Fibroblast of mammary gland (primary cell): ENCODE measurements at regions not wholly inside any gene's neighbourhood (a gene's known extent, or its start where the extent isn't known, plus 50 kb on each side); places are given as distances from the start of the nearest gene placed in this dataset.

Source experiments
- DNase-seq: peaks from one replicate; pipeline ENCODE4 v3.0.0-alpha.2; 2010; ENCODE audit warnings: low read depth
- H3K4me3 ChIP-seq: 2 replicates; pipeline ENCODE4 v1.5.1; 2011; ENCODE audit warnings: low read depth, mild to moderate bottlenecking, low read length, moderate library complexity; ENCODE audit not compliant: control insufficient read depth
- TF ChIP-seq, protein P1 (sequence below): conservative IDR thresholded peaks from 2 replicates; pipeline ENCODE4 v1.5.1; 2011; ENCODE audit warnings: low read depth, low read length, inconsistent platforms; ENCODE audit not compliant: control insufficient read depth, insufficient read depth

DNA sequence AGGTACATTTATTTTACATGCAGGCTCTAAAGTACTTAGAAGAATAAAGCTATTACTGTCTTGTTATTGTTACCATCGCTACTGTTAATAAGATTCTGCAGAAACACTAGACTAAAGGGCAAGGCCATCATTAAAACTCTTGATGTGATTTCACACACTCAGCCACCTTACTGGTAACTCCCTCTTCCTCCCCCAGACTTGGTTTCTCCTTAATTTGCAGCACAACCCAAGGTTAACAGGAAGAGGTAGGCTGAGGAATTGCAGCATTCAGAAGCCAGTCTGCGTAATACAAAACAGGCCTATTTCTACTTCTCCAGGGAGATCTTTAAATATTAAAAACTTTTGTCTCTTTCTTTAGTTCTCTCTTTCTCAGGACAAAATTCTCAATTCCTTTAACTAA lies 210.3 kb downstream of the BTG1 start:
- TF ChIP-seq, protein P1, sequence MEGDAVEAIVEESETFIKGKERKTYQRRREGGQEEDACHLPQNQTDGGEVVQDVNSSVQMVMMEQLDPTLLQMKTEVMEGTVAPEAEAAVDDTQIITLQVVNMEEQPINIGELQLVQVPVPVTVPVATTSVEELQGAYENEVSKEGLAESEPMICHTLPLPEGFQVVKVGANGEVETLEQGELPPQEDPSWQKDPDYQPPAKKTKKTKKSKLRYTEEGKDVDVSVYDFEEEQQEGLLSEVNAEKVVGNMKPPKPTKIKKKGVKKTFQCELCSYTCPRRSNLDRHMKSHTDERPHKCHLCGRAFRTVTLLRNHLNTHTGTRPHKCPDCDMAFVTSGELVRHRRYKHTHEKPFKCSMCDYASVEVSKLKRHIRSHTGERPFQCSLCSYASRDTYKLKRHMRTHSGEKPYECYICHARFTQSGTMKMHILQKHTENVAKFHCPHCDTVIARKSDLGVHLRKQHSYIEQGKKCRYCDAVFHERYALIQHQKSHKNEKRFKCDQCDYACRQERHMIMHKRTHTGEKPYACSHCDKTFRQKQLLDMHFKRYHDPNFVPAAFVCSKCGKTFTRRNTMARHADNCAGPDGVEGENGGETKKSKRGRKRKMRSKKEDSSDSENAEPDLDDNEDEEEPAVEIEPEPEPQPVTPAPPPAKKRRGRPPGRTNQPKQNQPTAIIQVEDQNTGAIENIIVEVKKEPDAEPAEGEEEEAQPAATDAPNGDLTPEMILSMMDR, result no peak
- no peak for DNase-seq
- no peak overlapping the region for H3K4me3 ChIP-seq

DNA sequence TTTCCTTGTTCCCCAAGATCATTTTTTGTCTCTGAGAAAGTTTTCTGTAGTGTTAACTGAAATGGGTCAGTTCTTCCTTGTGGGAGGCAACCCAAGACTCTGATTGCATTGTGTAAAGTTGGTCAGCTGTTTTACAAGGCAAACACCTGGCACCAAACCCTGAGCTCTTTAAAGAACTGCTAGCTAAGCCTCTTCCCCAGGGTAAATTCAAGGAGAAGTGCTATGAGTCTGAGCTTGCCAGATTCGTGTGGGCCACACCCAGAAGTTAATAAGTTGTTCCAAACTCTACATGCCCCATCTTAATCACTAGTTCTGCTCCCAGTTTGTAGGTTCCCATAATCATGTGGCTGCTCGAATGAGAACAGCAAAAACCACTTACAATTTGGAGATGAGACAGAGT lies 214.5 kb downstream of the BTG1 start:
- peak; percentile 33 for DNase-seq
- no peak overlapping the region for H3K4me3 ChIP-seq
- TF ChIP-seq, protein P1, result no peak

DNA sequence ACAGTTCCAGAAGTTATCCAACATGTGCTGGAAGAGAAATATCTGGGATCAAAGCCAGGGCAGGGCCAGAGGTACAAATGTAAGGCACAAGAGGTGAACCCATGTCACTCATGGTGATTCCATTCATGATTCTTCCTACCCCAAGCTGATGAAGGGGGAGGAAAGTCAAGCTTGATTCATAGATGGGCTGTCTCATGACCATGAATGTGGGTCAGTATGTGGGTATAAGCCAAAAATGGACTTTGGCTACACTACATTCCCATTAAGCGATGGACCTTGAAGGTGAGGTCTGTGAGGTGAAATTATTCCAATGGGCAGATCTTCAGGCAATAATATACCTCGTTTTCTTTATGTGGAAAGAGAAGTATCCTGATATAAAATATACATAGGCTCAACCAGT lies 217.1 kb downstream of the BTG1 start:
- DNase-seq, result no peak
- TF ChIP-seq, protein P1, result no peak
- no peak overlapping the region for H3K4me3 ChIP-seq

DNA sequence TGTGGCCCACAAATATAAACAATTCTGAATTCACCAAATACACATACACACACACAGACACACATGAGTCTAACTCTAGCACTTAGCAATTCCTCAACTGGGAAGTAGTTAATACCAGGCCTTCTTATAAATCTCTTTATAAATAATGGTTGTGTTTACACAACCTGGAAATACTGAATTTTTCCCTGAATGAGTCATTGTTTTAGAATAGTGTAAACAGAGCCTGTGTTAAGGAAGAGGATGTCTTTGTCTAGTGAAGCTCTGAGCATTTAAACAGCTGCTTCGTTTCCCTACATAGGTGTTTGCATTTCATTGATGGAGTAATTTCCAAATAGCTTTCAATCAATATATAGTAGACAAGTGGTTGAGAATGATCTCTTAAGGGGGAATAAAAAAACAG lies 218.8 kb downstream of the BTG1 start:
- TF ChIP-seq, protein P1, result no peak
- DNase-seq, result peak; percentile 75

DNA sequence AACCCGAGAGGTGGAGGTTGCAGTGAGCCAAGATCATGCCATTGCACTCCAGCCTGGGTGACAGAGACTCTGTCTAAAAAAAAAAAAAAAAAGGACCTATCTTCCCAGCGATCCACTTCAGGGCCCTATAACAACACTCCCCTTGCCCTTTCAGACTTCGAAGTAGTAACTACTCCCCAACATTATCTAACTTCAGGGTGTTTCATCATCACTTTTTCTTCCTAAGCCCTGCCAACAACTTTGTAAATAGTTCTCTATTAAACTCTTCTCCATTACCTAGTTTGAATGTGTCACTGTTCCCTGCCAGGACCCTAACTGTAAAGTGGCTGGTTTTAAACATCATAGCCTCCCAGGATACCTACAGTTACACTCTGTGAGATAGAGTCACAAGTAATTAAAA lies 220.8 kb downstream of the BTG1 start:
- TF ChIP-seq, protein P1, result no peak
- no peak overlapping the region for H3K4me3 ChIP-seq
- no peak for DNase-seq

More for the DNA sequence above, 218.8 kb downstream of the BTG1 start:
- no peak overlapping the region for H3K4me3 ChIP-seq

DNA sequence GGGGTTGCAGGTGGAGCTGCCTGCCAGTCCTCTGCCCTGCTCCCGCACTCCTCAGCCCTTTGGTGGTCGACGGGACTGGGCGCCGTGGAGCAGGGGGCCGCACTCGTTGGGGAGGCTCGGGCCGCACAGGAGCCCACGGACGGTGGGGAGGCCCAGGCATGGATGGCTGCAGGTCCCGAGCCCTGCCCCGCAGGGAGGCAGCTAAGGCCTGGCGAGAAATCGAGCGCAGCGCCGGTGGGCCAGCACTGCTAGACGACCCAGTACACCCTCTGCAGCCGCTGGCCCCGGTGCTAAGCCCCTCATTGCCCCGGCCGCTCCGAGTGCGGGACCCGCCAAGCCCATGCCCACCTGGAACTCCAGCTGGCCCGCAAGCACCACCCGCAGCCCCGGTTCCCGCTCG lies 221.8 kb downstream of the BTG1 start:
- no peak for DNase-seq
- no peak overlapping the region for H3K4me3 ChIP-seq
- TF ChIP-seq, protein P1, result no peak

DNA sequence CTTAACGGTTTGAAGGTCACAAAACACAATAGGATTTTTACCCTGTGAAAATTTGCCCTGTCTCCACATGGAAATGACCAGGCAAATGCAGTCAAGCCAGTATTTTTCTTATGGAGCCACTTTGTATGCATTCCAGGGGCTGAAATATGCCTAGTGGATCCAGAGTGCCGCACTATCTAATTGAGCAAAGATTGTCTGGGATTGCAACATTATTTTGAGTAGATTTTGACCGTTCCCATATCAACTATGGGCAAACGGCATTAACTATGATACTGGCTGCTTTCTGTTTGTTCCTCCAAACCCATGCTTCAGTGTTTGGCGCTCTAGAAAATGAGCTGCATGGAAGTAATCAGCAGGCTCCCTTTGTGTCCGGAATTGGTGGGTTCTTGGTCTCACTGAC lies 223.0 kb downstream of the BTG1 start:
- no peak overlapping the region for H3K4me3 ChIP-seq
- no peak for DNase-seq
- TF ChIP-seq, protein P1, result no peak
